ENCODE measurements at regions not wholly inside any gene's neighbourhood (a gene's known extent, or its start where the extent isn't known, plus 50 kb on each side); places are given as distances from the start of the nearest gene placed in this dataset.

- H2BK5ac ChIP-seq (ENCODE audit: low read length) = no peak overlapping the region
- H2BK15ac ChIP-seq (replicated peaks; ENCODE audit: low read depth) = no peak overlapping the region
- no peak overlapping the region for H2AK5ac ChIP-seq (ENCODE audit: low read length)
- H3K23ac ChIP-seq (ENCODE audit: low read length) = no peak overlapping the region
- DNase-seq = no peak
- no peak overlapping the region for H4K8ac ChIP-seq (ENCODE audit: low read depth, low read length)
- H3K4me3 ChIP-seq (ENCODE audit: low read length) = no peak overlapping the region
- H3K36me3 ChIP-seq (ENCODE audit: control insufficient read depth, insufficient read depth, low read length) = no peaks in the 10 kb centered on the region
- H4K5ac ChIP-seq (ENCODE audit: low read length) = no peak overlapping the region
- no peak overlapping the region for H3K4me2 ChIP-seq (ENCODE audit: low read length)
- H3K27ac ChIP-seq (ENCODE audit: low read depth, low read length) = no peak overlapping the region
- no peak overlapping the region for H2BK120ac ChIP-seq (ENCODE audit: low read depth, low read length)
- H3K79me1 ChIP-seq (ENCODE audit: low read length) = no peaks in the 10 kb centered on the region
- H3K9ac ChIP-seq (ENCODE audit: low read length) = no peak overlapping the region
- H3K56ac ChIP-seq (ENCODE audit: low read length) = no peak overlapping the region
- no peaks in the 10 kb centered on the region for H3K27me3 ChIP-seq (ENCODE audit: insufficient read depth, low read length, poor library complexity)
- no peak overlapping the region for H3K18ac ChIP-seq (ENCODE audit: low read length)
- no peaks in the 10 kb centered on the region for H3K4me1 ChIP-seq (ENCODE audit: control insufficient read depth, low read depth, low read length)
- no peak overlapping the region for H3K4ac ChIP-seq (ENCODE audit: low read depth, low read length)
- H3K79me2 ChIP-seq (ENCODE audit: control insufficient read depth, insufficient read depth, low read length) = no peaks in the 10 kb centered on the region
- no CpG with 5 or more reads among the region's 2 CpGs for WGBS (ENCODE audit: extremely low coverage, insufficient coverage, low lambda C conversion rate)
These were observed 552.2 kb upstream of the AMELY start for GRCh38 chrY:7463711-7464110.

GRCh38 chrY:7463196-7463595 is 551.6 kb upstream of the AMELY start:
- no peaks in the 10 kb centered on the region for H3K79me1 ChIP-seq (ENCODE audit: low read length)
- H3K79me2 ChIP-seq (ENCODE audit: control insufficient read depth, insufficient read depth, low read length) = no peaks in the 10 kb centered on the region
- no peak overlapping the region for H2BK5ac ChIP-seq (ENCODE audit: low read length)
- no peaks in the 10 kb centered on the region for H3K4me1 ChIP-seq (ENCODE audit: control insufficient read depth, low read depth, low read length)
- no peak overlapping the region for H2AK5ac ChIP-seq (ENCODE audit: low read length)
- no peak for DNase-seq
- H3K56ac ChIP-seq (ENCODE audit: low read length) = no peak overlapping the region
- H3K27me3 ChIP-seq (ENCODE audit: insufficient read depth, low read length, poor library complexity) = no peaks in the 10 kb centered on the region
- no CpG with 5 or more reads among the region's 2 CpGs for WGBS (ENCODE audit: extremely low coverage, insufficient coverage, low lambda C conversion rate)
- no peak overlapping the region for H3K4me3 ChIP-seq (ENCODE audit: low read length)
- no peak overlapping the region for H3K18ac ChIP-seq (ENCODE audit: low read length)
- H3K4ac ChIP-seq (ENCODE audit: low read depth, low read length) = no peak overlapping the region
- H3K4me2 ChIP-seq (ENCODE audit: low read length) = no peak overlapping the region
- H2BK120ac ChIP-seq (ENCODE audit: low read depth, low read length) = no peak overlapping the region
- H3K9ac ChIP-seq (ENCODE audit: low read length) = no peak overlapping the region
- no peak overlapping the region for H3K27ac ChIP-seq (ENCODE audit: low read depth, low read length)
- no peak overlapping the region for H2BK15ac ChIP-seq (replicated peaks; ENCODE audit: low read depth)
- H4K8ac ChIP-seq (ENCODE audit: low read depth, low read length) = no peak overlapping the region
- H3K23ac ChIP-seq (ENCODE audit: low read length) = no peak overlapping the region
- H3K36me3 ChIP-seq (ENCODE audit: control insufficient read depth, insufficient read depth, low read length) = no peaks in the 10 kb centered on the region
- no peak overlapping the region for H4K5ac ChIP-seq (ENCODE audit: low read length)

- Histone ChIP-seq H2BK5ac (ENCODE audit: low read length) (no peak overlapping the region), H2BK120ac (ENCODE audit: low read depth, low read length) (no peak overlapping the region), H3K23ac (ENCODE audit: low read length) (no peak overlapping the region), H3K4me3 (ENCODE audit: low read length) (no peak overlapping the region), H3K9ac (ENCODE audit: low read length) (no peak overlapping the region), H3K4ac (ENCODE audit: low read depth, low read length) (no peak overlapping the region), H4K8ac (ENCODE audit: low read depth, low read length) (no peak overlapping the region), H3K79me2 (ENCODE audit: control insufficient read depth, insufficient read depth, low read length) (no peaks in the 10 kb centered on the region), H4K5ac (ENCODE audit: low read length) (no peak overlapping the region), H3K79me1 (ENCODE audit: low read length) (no peaks in the 10 kb centered on the region), H2AK5ac (ENCODE audit: low read length) (no peak overlapping the region), H3K18ac (ENCODE audit: low read length) (no peak overlapping the region), H3K4me2 (ENCODE audit: low read length) (no peak overlapping the region), H3K27ac (ENCODE audit: low read depth, low read length) (no peak overlapping the region), H3K4me1 (ENCODE audit: control insufficient read depth, low read depth, low read length) (no peaks in the 10 kb centered on the region), H3K36me3 (ENCODE audit: control insufficient read depth, insufficient read depth, low read length) (no peaks in the 10 kb centered on the region), H3K27me3 (ENCODE audit: insufficient read depth, low read length, poor library complexity) (no peaks in the 10 kb centered on the region), H2BK15ac (replicated peaks; ENCODE audit: low read depth) (no peak overlapping the region), H3K56ac (ENCODE audit: low read length) (no peak overlapping the region)
- no CpG with 5 or more reads among the region's 2 CpGs for WGBS (ENCODE audit: extremely low coverage, insufficient coverage, low lambda C conversion rate)
- DNase-seq = no peak
These were observed 551.1 kb upstream of the AMELY start for GRCh38 chrY:7462657-7463056.

GRCh38 chrY:7461873-7462525 is 550.4 kb upstream of the AMELY start:
- Histone ChIP-seq H3K23ac (ENCODE audit: low read length) (no peak overlapping the region), H3K79me1 (ENCODE audit: low read length) (no peaks in the 10 kb centered on the region), H3K36me3 (ENCODE audit: control insufficient read depth, insufficient read depth, low read length) (no peaks in the 10 kb centered on the region), H3K27ac (ENCODE audit: low read depth, low read length) (no peak overlapping the region), H3K4ac (ENCODE audit: low read depth, low read length) (no peak overlapping the region), H3K4me1 (ENCODE audit: control insufficient read depth, low read depth, low read length) (no peaks in the 10 kb centered on the region), H2BK5ac (ENCODE audit: low read length) (no peak overlapping the region), H3K18ac (ENCODE audit: low read length) (no peak overlapping the region), H3K4me2 (ENCODE audit: low read length) (no peak overlapping the region), H3K9ac (ENCODE audit: low read length) (no peak overlapping the region), H2AK5ac (ENCODE audit: low read length) (no peak overlapping the region), H4K5ac (ENCODE audit: low read length) (no peak overlapping the region), H3K4me3 (ENCODE audit: low read length) (no peak overlapping the region), H2BK15ac (replicated peaks; ENCODE audit: low read depth) (no peak overlapping the region), H3K56ac (ENCODE audit: low read length) (no peak overlapping the region), H3K79me2 (ENCODE audit: control insufficient read depth, insufficient read depth, low read length) (no peaks in the 10 kb centered on the region), H4K8ac (ENCODE audit: low read depth, low read length) (no peak overlapping the region), H3K27me3 (ENCODE audit: insufficient read depth, low read length, poor library complexity) (no peaks in the 10 kb centered on the region), H2BK120ac (ENCODE audit: low read depth, low read length) (no peak overlapping the region)
- no peak for DNase-seq
- no CpG with 5 or more reads among the region's 6 CpGs for WGBS (ENCODE audit: extremely low coverage, insufficient coverage, low lambda C conversion rate)

- H3K27me3 ChIP-seq (ENCODE audit: insufficient read depth, low read length, poor library complexity) = no peaks in the 10 kb centered on the region
- no peak overlapping the region for H3K23ac ChIP-seq (ENCODE audit: low read length)
- no peak overlapping the region for H2BK15ac ChIP-seq (replicated peaks; ENCODE audit: low read depth)
- no peak overlapping the region for H3K27ac ChIP-seq (ENCODE audit: low read depth, low read length)
- no peak for DNase-seq
- H3K4me3 ChIP-seq (ENCODE audit: low read length) = no peak overlapping the region
- no peak overlapping the region for H4K8ac ChIP-seq (ENCODE audit: low read depth, low read length)
- H3K9ac ChIP-seq (ENCODE audit: low read length) = no peak overlapping the region
- H4K5ac ChIP-seq (ENCODE audit: low read length) = no peak overlapping the region
- no peaks in the 10 kb centered on the region for H3K4me1 ChIP-seq (ENCODE audit: control insufficient read depth, low read depth, low read length)
- H3K36me3 ChIP-seq (ENCODE audit: control insufficient read depth, insufficient read depth, low read length) = no peaks in the 10 kb centered on the region
- no peak overlapping the region for H3K4me2 ChIP-seq (ENCODE audit: low read length)
- no peak overlapping the region for H3K56ac ChIP-seq (ENCODE audit: low read length)
- H3K79me1 ChIP-seq (ENCODE audit: low read length) = no peaks in the 10 kb centered on the region
- no peak overlapping the region for H2BK120ac ChIP-seq (ENCODE audit: low read depth, low read length)
- no peak overlapping the region for H2AK5ac ChIP-seq (ENCODE audit: low read length)
- no peaks in the 10 kb centered on the region for H3K79me2 ChIP-seq (ENCODE audit: control insufficient read depth, insufficient read depth, low read length)
- H3K4ac ChIP-seq (ENCODE audit: low read depth, low read length) = no peak overlapping the region
- no peak overlapping the region for H3K18ac ChIP-seq (ENCODE audit: low read length)
- no peak overlapping the region for H2BK5ac ChIP-seq (ENCODE audit: low read length)
These were observed 548.2 kb upstream of the AMELY start for GRCh38 chrY:7459802-7460201.
